ENCODE measurements at regions not wholly inside any gene's neighbourhood (a gene's known extent, or its start where the extent isn't known, plus 50 kb on each side); places are given as distances from the start of the nearest gene placed in this dataset.
"Not testable (repeated sequence)": the region's sequence is repeated elsewhere in the genome, so short reads cannot be mapped to it uniquely, and the experiment has no call there.

GRCh38 chr1:166612886-166613285, 226.4 kb upstream of the POGK start:
- DNase-seq: no peak

DNA sequence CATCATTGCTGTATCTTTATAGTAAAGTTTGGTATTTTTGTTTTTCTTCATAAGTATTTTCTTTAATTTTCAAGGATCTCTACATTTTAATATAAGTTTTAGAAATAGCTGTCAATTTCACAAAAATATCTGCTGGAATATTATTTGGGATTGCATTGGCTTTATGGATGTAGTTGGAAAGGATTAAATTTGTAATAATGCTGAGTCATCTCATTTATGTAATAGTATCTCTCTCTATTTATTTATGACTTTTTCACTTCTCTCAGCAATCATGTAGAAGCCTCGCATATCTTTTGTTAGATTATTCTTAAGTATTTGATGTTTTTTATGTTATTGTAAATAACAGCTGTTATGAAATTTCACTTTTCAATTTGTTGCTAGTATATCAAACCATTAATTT, 223.1 kb upstream of the POGK start:
- no peak for DNase-seq

GRCh38 chr1:166626711-166627110, 212.6 kb upstream of the POGK start:
- DNase-seq: no peak

- DNase-seq: no peak
Measured at GRCh38 chr1:166627558-166627957, 211.7 kb upstream of the POGK start.

DNA sequence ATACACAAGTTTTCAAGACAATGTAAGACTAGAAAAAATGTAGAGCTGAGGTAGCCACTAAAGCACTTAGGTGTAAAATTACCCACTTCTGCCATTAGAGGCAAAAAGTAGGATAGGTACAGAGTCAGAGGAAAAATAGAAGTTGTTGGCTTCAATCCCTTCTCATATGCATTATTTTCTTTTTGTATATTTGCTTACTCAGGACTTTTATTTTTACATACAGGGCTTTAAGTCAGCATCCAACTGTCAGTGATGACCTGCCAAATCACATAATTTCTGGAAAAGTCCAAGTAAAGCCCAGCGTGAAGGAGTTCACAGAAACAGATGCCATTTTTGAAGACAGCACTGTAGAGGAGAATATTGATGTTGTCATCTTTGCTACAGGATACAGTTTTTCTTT, 211.0 kb upstream of the POGK start:
- DNase-seq: no peak

GRCh38 chr1:166629946-166630345, 209.3 kb upstream of the POGK start:
- DNase-seq: no peak

DNA sequence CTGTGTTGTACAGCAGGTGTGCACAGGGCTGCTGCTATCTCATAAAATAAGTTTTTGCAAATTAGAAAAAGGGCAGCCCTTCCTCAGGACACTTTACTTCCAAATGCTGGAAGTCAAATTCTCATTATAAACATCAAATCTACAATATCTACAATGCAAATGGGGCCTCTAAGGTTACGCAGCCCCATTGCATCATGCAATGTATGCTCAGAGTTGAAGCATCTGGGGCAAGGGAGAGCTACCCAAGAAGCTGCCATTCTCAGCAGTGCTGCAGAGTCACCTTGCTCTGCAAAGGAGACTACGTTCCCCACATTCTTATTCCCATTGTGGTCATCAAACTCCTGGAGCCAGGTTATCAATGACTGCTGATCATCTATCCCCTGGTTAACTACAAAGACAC, 208.9 kb upstream of the POGK start:
- DNase-seq: no peak

DNA sequence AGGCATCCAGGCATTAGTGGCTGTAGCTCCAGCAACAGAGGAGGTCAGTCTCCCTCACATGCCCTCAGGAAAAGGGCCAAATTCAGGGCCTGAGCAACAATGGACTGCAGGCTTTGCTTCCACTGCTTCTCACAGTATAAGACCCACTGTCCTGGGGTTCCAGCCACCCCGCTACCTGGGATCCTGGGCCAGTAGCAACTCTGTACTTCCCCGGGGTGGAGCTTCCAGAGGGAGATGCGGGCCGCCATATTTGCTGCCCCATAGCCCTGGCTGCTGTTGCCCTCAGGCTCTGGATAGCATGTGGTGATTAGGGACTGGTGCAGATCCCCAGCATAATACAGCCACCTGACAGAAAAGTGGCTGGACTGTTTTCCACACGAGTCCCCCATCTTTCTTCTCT, 201.1 kb upstream of the POGK start:
- no peak for DNase-seq

DNA sequence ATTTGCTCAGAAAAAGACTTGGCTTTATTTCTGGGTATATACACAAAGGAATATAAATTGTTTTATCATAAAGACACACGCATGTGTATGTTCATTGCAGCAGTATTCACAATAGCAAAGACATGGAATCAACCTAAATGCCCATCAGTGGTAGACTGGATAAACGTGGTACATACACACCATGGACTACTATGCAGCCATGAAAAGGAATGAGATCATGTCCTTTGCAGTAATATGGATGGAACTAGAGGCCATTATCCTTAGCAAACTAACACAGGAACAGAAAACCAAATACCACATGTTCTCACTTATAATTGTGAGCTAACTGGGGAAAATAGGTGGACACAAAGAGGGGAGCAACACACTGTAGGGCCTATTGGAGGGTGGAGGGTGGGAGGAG, 182.0 kb upstream of the POGK start:
- not testable (repeated sequence) for DNase-seq

DNA sequence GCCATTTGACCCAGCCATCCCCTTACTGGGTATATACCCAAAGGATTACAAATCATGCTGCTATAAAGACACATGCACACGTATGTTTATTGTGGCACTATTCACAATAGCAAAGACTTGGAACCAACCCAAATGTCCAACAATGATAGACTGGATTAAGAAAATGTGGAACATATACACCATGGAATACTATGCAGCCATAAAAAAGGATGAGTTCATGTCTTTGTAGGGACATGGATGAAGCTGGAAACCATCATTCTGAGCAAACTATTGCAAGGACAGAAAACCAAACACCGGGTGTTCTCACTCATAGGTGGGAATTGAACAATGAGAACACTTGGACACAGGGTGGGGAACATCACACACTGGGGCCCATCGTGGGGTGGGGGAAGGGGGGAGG, 172.5 kb upstream of the POGK start:
- DNase-seq: not testable (repeated sequence)

DNA sequence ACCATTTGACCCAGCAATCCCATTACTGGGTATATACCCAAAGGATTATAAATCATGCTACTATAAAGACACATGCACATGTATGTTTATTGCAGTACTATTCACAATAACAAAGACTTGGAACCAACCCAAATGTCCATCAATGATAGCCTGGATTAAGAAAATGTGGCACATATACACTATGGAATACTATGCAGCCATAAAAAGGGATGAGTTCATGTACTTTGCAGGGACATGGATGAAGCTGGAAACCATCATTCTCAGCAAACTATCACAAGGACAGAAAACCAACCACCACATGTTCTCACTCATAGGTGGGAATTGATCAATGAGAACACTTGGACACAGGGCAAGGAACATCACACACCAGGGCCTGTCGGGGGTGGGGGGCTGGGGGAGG, 171.7 kb upstream of the POGK start:
- not testable (repeated sequence) for DNase-seq

- no peak for DNase-seq
Measured at GRCh38 chr1:166671627-166672026, 167.6 kb upstream of the POGK start.

DNA sequence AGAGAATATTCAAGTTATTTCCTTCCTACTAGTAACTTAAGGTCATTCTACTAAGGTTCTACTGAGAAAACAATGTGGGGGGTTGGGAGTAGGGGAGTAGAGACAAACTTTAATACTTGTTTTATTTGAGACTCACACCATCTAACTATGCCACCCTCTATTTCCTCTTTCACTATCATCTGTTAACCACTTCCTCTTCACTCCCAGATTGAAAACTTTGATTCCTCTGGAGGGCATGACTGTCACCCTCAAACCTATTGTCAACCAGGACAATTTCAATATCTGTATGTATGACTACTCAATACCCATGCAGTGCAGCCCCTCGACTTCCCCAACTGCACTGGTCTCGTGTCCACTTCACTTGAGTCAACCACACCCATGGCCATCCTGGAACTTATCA, 165.6 kb upstream of the POGK start:
- DNase-seq: no peak

DNA sequence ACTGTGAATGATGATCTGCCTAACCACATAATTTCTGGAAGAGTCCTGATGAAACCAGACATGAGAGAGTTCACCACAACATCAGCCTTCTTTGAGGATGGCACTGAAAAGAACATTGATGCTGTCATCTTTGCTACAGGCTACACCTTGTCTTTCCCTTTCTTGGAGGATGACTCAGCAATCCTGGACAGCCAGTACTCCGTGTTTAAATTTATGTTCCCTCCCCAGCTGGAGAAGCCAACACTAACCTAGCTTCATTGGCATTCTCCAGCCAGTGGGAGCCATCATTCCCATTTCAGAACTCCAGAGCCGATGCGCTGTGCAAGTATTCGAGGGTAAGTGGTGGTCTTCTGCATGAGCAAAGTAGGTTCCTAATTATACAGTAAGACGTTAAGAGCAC, 164.1 kb upstream of the POGK start:
- DNase-seq: no peak

DNA sequence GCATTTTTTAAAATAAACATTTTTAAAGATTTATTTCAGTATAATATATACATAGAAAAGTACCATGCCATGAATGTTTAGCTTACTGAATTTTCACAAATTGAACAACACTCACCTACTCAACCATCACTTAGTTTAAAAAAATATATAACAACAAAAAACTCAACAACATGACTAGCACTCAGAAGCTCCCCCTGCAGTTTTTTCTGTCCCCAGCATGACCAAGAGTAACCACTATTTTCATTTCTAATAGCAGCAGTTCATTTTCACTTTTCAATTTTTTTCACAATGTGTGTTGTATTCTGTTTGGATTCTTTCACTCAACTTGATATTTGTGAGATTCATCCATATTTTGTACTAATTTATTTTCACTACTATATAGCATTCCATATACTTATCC, 162.3 kb upstream of the POGK start:
- DNase-seq: no peak

GRCh38 chr1:166679369-166679768, 159.9 kb upstream of the POGK start:
- no peak for DNase-seq

GRCh38 chr1:166682588-166682987, 156.7 kb upstream of the POGK start:
- DNase-seq: no peak

DNA sequence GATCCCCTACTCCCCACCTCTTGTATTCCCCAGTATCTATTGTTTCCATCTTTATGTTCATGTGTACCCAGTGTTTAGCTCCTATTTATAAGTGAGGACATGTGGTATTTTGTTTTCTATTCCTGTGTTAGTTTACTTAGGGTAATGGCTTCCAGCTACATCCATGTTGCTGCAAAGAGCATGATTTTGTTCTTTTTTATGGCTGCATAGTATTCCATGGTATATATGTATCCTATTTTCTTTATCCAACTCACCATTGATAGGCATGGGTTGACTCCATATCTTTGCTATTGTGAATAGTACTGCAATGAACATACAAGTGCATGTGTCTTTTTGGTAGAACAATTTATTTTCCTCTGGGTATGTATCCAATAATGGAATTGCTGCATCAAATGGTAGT, 154.6 kb upstream of the POGK start:
- DNase-seq: not testable (repeated sequence)

DNA sequence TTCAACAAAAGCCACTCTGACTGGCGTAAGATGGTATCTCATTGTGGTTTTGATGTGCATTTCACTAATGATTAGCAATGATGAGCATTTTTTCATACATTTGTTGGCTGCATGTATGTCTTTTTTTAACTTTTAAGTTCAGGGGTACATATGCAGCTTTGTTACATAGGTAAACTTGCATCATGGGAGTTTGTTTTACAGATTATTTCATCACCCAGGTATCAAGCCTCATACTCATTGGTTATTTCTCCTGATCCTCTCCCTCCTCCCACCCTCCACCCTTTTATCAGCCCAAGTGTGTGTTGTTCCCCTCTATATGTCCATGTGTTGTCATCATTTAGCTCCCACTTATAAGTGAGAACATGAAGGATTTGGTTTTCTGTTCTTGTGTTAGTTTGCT, 154.1 kb upstream of the POGK start:
- DNase-seq: no peak

- not testable (repeated sequence) for DNase-seq
Measured at GRCh38 chr1:166685891-166686290, 153.4 kb upstream of the POGK start.

- not testable (repeated sequence) for DNase-seq
Measured at GRCh38 chr1:166690596-166690995, 148.7 kb upstream of the POGK start.

DNA sequence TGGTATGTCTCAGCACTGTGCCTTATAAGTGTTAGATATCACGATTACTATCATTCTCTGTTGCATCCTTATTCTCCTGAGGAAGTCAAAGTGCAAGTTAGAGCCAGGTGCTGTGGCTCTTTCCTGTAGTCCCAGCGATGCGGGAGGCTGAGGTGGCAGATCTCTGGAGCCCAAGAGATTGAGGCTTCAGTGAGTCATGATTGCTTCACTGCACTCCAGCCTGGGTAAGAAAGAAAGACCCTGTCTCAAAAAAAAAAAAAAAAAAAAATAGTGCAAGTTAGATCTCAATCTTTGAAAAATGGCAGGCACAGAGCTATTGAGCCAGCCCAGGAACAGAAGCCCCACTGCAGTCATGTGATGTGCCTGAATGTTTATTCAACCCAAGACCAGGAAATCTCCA, 147.8 kb upstream of the POGK start:
- DNase-seq: no peak

DNA sequence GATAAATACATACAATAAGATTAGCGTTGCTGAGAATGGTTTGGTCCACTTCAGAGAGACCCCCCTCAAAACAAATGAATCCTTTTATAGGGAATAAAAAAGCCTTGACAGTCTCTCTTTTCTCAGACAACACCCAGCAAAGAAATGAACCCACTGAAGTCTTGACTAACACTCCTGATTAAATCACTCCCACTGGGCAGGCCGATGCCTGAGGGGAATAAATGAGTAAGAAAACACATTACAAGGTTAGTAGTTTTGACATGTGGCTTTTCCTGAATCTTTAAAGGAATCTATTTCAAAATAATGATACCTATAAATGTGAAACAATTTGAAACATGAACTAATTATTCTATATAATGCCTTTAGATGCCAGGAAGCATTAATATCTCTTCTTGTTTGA, 146.9 kb upstream of the POGK start:
- no peak for DNase-seq

DNA sequence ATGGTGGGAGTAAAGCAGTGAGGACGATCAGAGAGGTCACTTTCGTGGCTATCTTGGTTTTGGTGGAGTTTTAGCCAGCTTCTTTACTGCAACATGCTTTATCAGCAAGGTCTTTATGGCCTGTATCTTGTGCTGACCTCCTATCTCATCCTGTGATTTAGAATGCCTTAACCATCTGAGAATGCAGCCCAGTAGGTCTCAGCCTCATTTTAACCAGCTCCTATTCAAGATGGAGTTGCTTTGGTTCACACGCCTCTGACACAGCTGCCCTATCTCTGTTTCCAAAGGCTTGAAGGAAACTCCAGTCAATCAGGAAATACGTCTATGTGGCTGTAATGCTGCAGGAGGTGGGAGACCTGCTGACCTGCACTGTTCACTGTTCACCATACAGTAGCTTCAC, 146.1 kb upstream of the POGK start:
- no peak for DNase-seq

GRCh38 chr1:166693673-166694297, 145.5 kb upstream of the POGK start:
- no peak for DNase-seq
